Right lobe of liver (tissue), 4 donors: ENCODE measurements at regions not wholly inside any gene's neighbourhood (a gene's known extent, or its start where the extent isn't known, plus 50 kb on each side); places are given as distances from the start of the nearest gene placed in this dataset.

Experiments
- POLR2A ChIP-seq: fragments of 450-650 bp; IDR thresholded peaks from one replicate; pipeline ENCODE4 v1.6.1; 2017; ENCODE audit warnings: antibody characterized with exemption, mild to moderate bottlenecking
- TF ChIP-seq, protein P1 (sequence below), 4 donors: fragments of 200-600 bp in 3 of 4; fragments of 450-650 bp in 1 of 4; IDR thresholded peaks; one replicate each; pipeline versions ENCODE4 v1.5.1 to v1.8.0; 2016 to 2022; ENCODE audit warnings: antibody characterized with exemption in 4 of 4, mild to moderate bottlenecking in 2 of 4
- donor health status: DM: no; HTN: no; CAD: no.
- donor health status: DM: no; HTN: no; CAD: no.
- donor health status: DM: no; HTN: yes; CAD: no.

GRCh38 chr3:30970183-30970582, 75.7 kb upstream of the GADL1 start:
- TF ChIP-seq, protein P1, sequence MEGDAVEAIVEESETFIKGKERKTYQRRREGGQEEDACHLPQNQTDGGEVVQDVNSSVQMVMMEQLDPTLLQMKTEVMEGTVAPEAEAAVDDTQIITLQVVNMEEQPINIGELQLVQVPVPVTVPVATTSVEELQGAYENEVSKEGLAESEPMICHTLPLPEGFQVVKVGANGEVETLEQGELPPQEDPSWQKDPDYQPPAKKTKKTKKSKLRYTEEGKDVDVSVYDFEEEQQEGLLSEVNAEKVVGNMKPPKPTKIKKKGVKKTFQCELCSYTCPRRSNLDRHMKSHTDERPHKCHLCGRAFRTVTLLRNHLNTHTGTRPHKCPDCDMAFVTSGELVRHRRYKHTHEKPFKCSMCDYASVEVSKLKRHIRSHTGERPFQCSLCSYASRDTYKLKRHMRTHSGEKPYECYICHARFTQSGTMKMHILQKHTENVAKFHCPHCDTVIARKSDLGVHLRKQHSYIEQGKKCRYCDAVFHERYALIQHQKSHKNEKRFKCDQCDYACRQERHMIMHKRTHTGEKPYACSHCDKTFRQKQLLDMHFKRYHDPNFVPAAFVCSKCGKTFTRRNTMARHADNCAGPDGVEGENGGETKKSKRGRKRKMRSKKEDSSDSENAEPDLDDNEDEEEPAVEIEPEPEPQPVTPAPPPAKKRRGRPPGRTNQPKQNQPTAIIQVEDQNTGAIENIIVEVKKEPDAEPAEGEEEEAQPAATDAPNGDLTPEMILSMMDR (IDR thresholded peaks at IDR 0.05) = peak in 3 of 4 donors; percentile 14 to 28 (median 26)
- TF ChIP-seq POLR2A = no peak
